Nephron progenitor cell (in vitro differentiated cells): ENCODE measurements at regions not wholly inside any gene's neighbourhood (a gene's known extent, or its start where the extent isn't known, plus 50 kb on each side); places are given as distances from the start of the nearest gene placed in this dataset.

Experiments used
- DNase-seq: peaks from one replicate; pipeline ENCODE4 v3.0.0; 2021
- H3K27ac Mint-ChIP-seq: 2 replicates; pipeline ENCODE4 v1.8.0; 2021; ENCODE audit warnings: mild to moderate bottlenecking, moderate library complexity, mixed read lengths
- H3K27me3 Mint-ChIP-seq: 2 replicates; pipeline ENCODE4 v1.8.0; 2021; ENCODE audit warnings: mild to moderate bottlenecking, low read depth, mixed read lengths; ENCODE audit not compliant: poor library complexity
- H3K36me3 Mint-ChIP-seq: 2 replicates; pipeline ENCODE4 v1.8.0; 2021; ENCODE audit warnings: low read depth, mixed read lengths
- H3K4me1 Mint-ChIP-seq: 2 replicates; pipeline ENCODE4 v1.8.0; 2021; ENCODE audit warnings: mixed read lengths
- H3K4me3 Mint-ChIP-seq: 2 replicates; pipeline ENCODE4 v1.8.0; 2021; ENCODE audit warnings: mild to moderate bottlenecking, moderate library complexity, mixed read lengths
- H3K9me3 Mint-ChIP-seq: 2 replicates; pipeline ENCODE4 v1.8.0; 2021; ENCODE audit warnings: mild to moderate bottlenecking, moderate library complexity, mixed read lengths
- CTCF ChIP-seq: fragments of 200-600 bp; sonication (generic); IDR thresholded peaks from 2 replicates; pipeline ENCODE4 v1.5.0; 2021; ENCODE audit warnings: antibody characterized with exemption

GRCh38 chr16:63735456-63735855, 1386.4 kb downstream of the CDH11 start:
- no peak for TF ChIP-seq CTCF
- Mint-ChIP-seq H3K4me1 (no peaks in the 10 kb centered on the region), H3K27me3 (peaks cover 2% of the 10 kb centered on the region), H3K36me3 (no peaks in the 10 kb centered on the region), H3K9me3 (no peaks in the 10 kb centered on the region), H3K4me3 (no peak overlapping the region), H3K27ac (no peak overlapping the region)
- no peak for DNase-seq

DNA sequence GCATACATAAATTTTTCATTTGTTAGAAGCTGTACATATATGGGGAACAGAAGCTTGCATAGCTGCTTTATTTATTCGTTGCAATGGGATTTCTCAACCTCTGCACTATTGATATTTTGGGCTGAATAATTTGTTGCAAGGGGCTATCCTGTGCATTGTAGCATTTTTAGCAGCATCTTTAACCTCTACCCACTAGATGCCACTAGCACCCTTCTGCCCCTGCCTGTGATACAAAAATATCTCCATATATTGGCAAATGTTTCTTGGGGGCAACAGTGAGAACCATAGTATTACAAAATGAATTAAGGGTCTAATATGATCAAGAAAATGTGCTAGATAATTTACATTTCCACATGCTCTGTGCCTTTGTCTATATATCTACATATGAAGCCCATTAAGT, 1401.0 kb downstream of the CDH11 start:
- no peak for TF ChIP-seq CTCF
- no peak overlapping the region for H3K4me3 Mint-ChIP-seq
- H3K9me3 Mint-ChIP-seq, result no peaks in the 10 kb centered on the region
- peaks cover 7% of the 10 kb centered on the region for H3K27me3 Mint-ChIP-seq
- H3K4me1 Mint-ChIP-seq, result no peaks in the 10 kb centered on the region
- no peaks in the 10 kb centered on the region for H3K36me3 Mint-ChIP-seq
- no peak overlapping the region for H3K27ac Mint-ChIP-seq
- DNase-seq, result no peak

- no peaks in the 10 kb centered on the region for H3K4me1 Mint-ChIP-seq
- H3K27me3 Mint-ChIP-seq, result peaks cover 4% of the 10 kb centered on the region
- H3K36me3 Mint-ChIP-seq, result no peaks in the 10 kb centered on the region
- TF ChIP-seq CTCF, result no peak
- H3K4me3 Mint-ChIP-seq, result no peak overlapping the region
- no peaks in the 10 kb centered on the region for H3K9me3 Mint-ChIP-seq
- no peak overlapping the region for H3K27ac Mint-ChIP-seq
- DNase-seq, result no peak
Measured at GRCh38 chr16:63719926-63720325, 1401.9 kb downstream of the CDH11 start.

GRCh38 chr16:63717806-63718205, 1404.1 kb downstream of the CDH11 start:
- Mint-ChIP-seq H3K36me3 (no peaks in the 10 kb centered on the region), H3K27me3 (peaks cover 4% of the 10 kb centered on the region), H3K4me1 (no peaks in the 10 kb centered on the region), H3K4me3 (no peak overlapping the region), H3K9me3 (no peaks in the 10 kb centered on the region), H3K27ac (no peak overlapping the region)
- no peak for TF ChIP-seq CTCF
- no peak for DNase-seq

- H3K27me3 Mint-ChIP-seq, result peaks cover 4% of the 10 kb centered on the region
- H3K36me3 Mint-ChIP-seq, result no peaks in the 10 kb centered on the region
- no peak overlapping the region for H3K4me3 Mint-ChIP-seq
- no peaks in the 10 kb centered on the region for H3K4me1 Mint-ChIP-seq
- no peak for DNase-seq
- TF ChIP-seq CTCF, result no peak
- no peaks in the 10 kb centered on the region for H3K9me3 Mint-ChIP-seq
- no peak overlapping the region for H3K27ac Mint-ChIP-seq
Measured at GRCh38 chr16:63714876-63715275, 1407.0 kb downstream of the CDH11 start.

- Mint-ChIP-seq H3K27ac (no peak overlapping the region), H3K4me3 (no peak overlapping the region), H3K27me3 (no peaks in the 10 kb centered on the region), H3K9me3 (no peaks in the 10 kb centered on the region), H3K36me3 (no peaks in the 10 kb centered on the region), H3K4me1 (no peaks in the 10 kb centered on the region)
- DNase-seq, result no peak
- no peak for TF ChIP-seq CTCF
Measured at GRCh38 chr16:63712725-63713124, 1409.1 kb downstream of the CDH11 start.
